GM18519 (cell line): ENCODE measurements at regions not wholly inside any gene's neighbourhood (a gene's known extent, or its start where the extent isn't known, plus 50 kb on each side); places are given as distances from the start of the nearest gene placed in this dataset.

Experiments used
- ATAC-seq: cut with Tn5 transposase; IDR thresholded peaks from one replicate; pipeline ENCODE4 v1.9.1; 2021; ENCODE audit warnings: mild to moderate bottlenecking, moderate library complexity; ENCODE audit not compliant: unreplicated experiment, low FRiP score

GRCh38 chr5:93186076-93186682 is 394.8 kb downstream of the NR2F1-AS1 start:
- ATAC-seq: no peak

- ATAC-seq: no peak
These were observed 397.0 kb downstream of the NR2F1-AS1 start for GRCh38 chr5:93184041-93184440.

GRCh38 chr5:93179466-93179865 is 401.6 kb downstream of the NR2F1-AS1 start:
- ATAC-seq: no peak

GRCh38 chr5:93174930-93175329 is 406.1 kb downstream of the NR2F1-AS1 start:
- ATAC-seq: no peak

GRCh38 chr5:93165559-93165958 is 415.5 kb downstream of the NR2F1-AS1 start:
- ATAC-seq: no peak

- ATAC-seq: no peak
These were observed 416.3 kb downstream of the NR2F1-AS1 start for GRCh38 chr5:93164690-93165089.

- no peak for ATAC-seq
These were observed 417.9 kb downstream of the NR2F1-AS1 start for GRCh38 chr5:93163010-93163663.

GRCh38 chr5:93161661-93162654 is 419.1 kb downstream of the NR2F1-AS1 start:
- ATAC-seq: no peak

GRCh38 chr5:93158841-93159240 is 422.2 kb downstream of the NR2F1-AS1 start:
- no peak for ATAC-seq

- no peak for ATAC-seq
These were observed 424.5 kb downstream of the NR2F1-AS1 start for GRCh38 chr5:93156566-93156965.

GRCh38 chr5:93154535-93154934 is 426.5 kb downstream of the NR2F1-AS1 start:
- ATAC-seq: no peak

- ATAC-seq: no peak
These were observed 427.6 kb downstream of the NR2F1-AS1 start for GRCh38 chr5:93153461-93153860.

GRCh38 chr5:93151896-93152295 is 429.1 kb downstream of the NR2F1-AS1 start:
- no peak for ATAC-seq

GRCh38 chr5:93151121-93151520 is 429.9 kb downstream of the NR2F1-AS1 start:
- ATAC-seq: no peak

GRCh38 chr5:93150311-93151012 is 430.6 kb downstream of the NR2F1-AS1 start:
- ATAC-seq: no peak

GRCh38 chr5:93145767-93146166 is 435.3 kb downstream of the NR2F1-AS1 start:
- ATAC-seq: no peak

- ATAC-seq: no peak
These were observed 436.0 kb downstream of the NR2F1-AS1 start for GRCh38 chr5:93145019-93145418.

GRCh38 chr5:93141969-93142368 is 439.1 kb downstream of the NR2F1-AS1 start:
- no peak for ATAC-seq

- ATAC-seq: no peak
These were observed 450.2 kb downstream of the NR2F1-AS1 start for GRCh38 chr5:93130624-93131490.

- ATAC-seq: no peak
These were observed 454.4 kb downstream of the NR2F1-AS1 start for GRCh38 chr5:93126634-93127033.
